PC-3 (cell line): ENCODE measurements at regions not wholly inside any gene's neighbourhood (a gene's known extent, or its start where the extent isn't known, plus 50 kb on each side); places are given as distances from the start of the nearest gene placed in this dataset.
"Not testable (repeated sequence)": the region's sequence is repeated elsewhere in the genome, so short reads cannot be mapped to it uniquely, and the experiment has no call there.

Experiments
- ATAC-seq: fragments of 200-7000 bp; cut with Tn5 transposase; 2 replicates; pipeline ENCODE4 v1.9.1; 2020; ENCODE audit warnings: mild to moderate bottlenecking, moderate library complexity
- BruUV-seq: library from RNA; stranded (reverse); fragments of 400-500 nt; replicated peaks from 2 replicates; lab custom pipeline; 2021; lab: Mats Ljungman, UMichigan
- CTCF ChIA-PET: fragments of 300-600 bp; sonication (Branson Sonifier 250); formaldehyde crosslinking; loops from one replicate; lab custom pipeline; 2022; ENCODE audit warnings: antibody characterized with exemption; lab: Charles Lee
- POLR2A ChIA-PET: fragments of 300-600 bp; sonication (Branson Sonifier 250); formaldehyde crosslinking; loops from one replicate; lab custom pipeline; 2022; ENCODE audit warnings: antibody characterized with exemption; ENCODE audit not compliant: unreplicated experiment; lab: Charles Lee
- DNase-seq: peaks from one replicate; pipeline ENCODE4 v3.0.0-alpha.2; 2015
- H2AFZ ChIP-seq: fragments of 300-600 bp; sonication (generic); 2 replicates; pipeline ENCODE4 v1.6.0; 2016; ENCODE audit warnings: antibody characterized with exemption, low read length
- H3F3A ChIP-seq: fragments of 300-600 bp; sonication (generic); one replicate; pipeline ENCODE4 v1.6.0; 2017; ENCODE audit warnings: antibody characterized with exemption, low read length, control low read depth, mild to moderate bottlenecking; ENCODE audit not compliant: unreplicated experiment
- H3K27ac ChIP-seq: fragments of 300-600 bp; sonication (generic); 2 replicates; pipeline ENCODE4 v1.5.1; 2016; ENCODE audit warnings: mild to moderate bottlenecking, low read length
- H3K27me3 ChIP-seq: fragments of 300-600 bp; sonication (generic); 2 replicates; pipeline ENCODE4 v1.6.1; 2016; ENCODE audit warnings: low read length, mixed read lengths
- H3K36me3 ChIP-seq: fragments of 300-600 bp; sonication (generic); 2 replicates; pipeline ENCODE4 v1.6.1; 2016; ENCODE audit warnings: low read depth, mixed run types, low read length, mixed read lengths
- H3K4me1 ChIP-seq: fragments of 300-600 bp; sonication (generic); 2 replicates; pipeline ENCODE4 v1.5.1; 2016; ENCODE audit warnings: low read length; ENCODE audit not compliant: insufficient read depth
- H3K4me2 ChIP-seq: fragments of 300-600 bp; sonication (generic); 2 replicates; pipeline ENCODE4 v1.6.0; 2016; ENCODE audit warnings: low read length
- H3K4me3 ChIP-seq: fragments of 300-600 bp; sonication (generic); 2 replicates; pipeline ENCODE4 v1.5.1; 2016; ENCODE audit warnings: mild to moderate bottlenecking, low read length, mixed read lengths
- H3K79me2 ChIP-seq: fragments of 300-600 bp; sonication (generic); 2 replicates; pipeline ENCODE4 v1.6.1; 2017; ENCODE audit warnings: low read length, mixed read lengths
- H3K9ac ChIP-seq: fragments of 300-600 bp; sonication (generic); 2 replicates; pipeline ENCODE4 v1.6.0; 2016; ENCODE audit warnings: mild to moderate bottlenecking, low read length
- H3K9me2 ChIP-seq: fragments of 300-600 bp; sonication (generic); replicated peaks from 2 replicates; pipeline ENCODE4 v1.6.1; 2016; ENCODE audit warnings: mixed run types, low read length, mixed read lengths
- H3K9me3 ChIP-seq: fragments of 300-600 bp; sonication (generic); 2 replicates; pipeline ENCODE4 v1.6.1; 2016; ENCODE audit warnings: low read length, mixed read lengths
- H4K20me1 ChIP-seq: fragments of 300-600 bp; sonication (generic); 2 replicates; pipeline ENCODE4 v1.6.1; 2016; ENCODE audit warnings: low read length, mixed read lengths
- EZH2 ChIP-seq: fragments of 300-600 bp; sonication (generic); IDR thresholded peaks from one replicate; pipeline ENCODE4 v1.6.1; 2017; ENCODE audit warnings: antibody characterized with exemption, mild to moderate bottlenecking, low read length; ENCODE audit not compliant: unreplicated experiment
- EZH2phosphoT487 ChIP-seq: fragments of 300-600 bp; sonication (generic); IDR thresholded peaks from 2 replicates; pipeline ENCODE4 v1.6.1; 2018; ENCODE audit warnings: mild to moderate bottlenecking, antibody characterized with exemption, low read length, borderline replicate concordance
- intact Hi-C: fragments of 100-400 bp; cut with micrococcal nuclease; formaldehyde crosslinking; loops from 2 replicates; pipeline ENCODE4 v1.9.0; 2023
- TF ChIP-seq, protein P1 (sequence below): fragments of 300-600 bp; sonication (generic); conservative IDR thresholded peaks from 2 replicates; pipeline ENCODE4 v1.5.1; 2017; ENCODE audit warnings: antibody characterized with exemption, low read depth, mild to moderate bottlenecking, low read length

- CTCF ChIA-PET, result no interaction called here
These were observed 504.6 kb upstream of the BRINP1 start for GRCh38 chr9:119873877-119874276.

GRCh38 chr9:119870251-119870650 lies 501.0 kb upstream of the BRINP1 start:
- H3K27me3 ChIP-seq, POLR2A ChIA-PET, H4K20me1 ChIP-seq, H3K36me3 ChIP-seq, H3K9ac ChIP-seq, CTCF ChIA-PET, H3K79me2 ChIP-seq, BruUV-seq, H3K27ac ChIP-seq, ATAC-seq, H3K4me1 ChIP-seq, H3K9me3 ChIP-seq, intact Hi-C loops, DNase-seq, H3K9me2 ChIP-seq, H3F3A ChIP-seq, H3K4me2 ChIP-seq, H2AFZ ChIP-seq, H3K4me3 ChIP-seq: not testable (repeated sequence)

More at GRCh38 chr9:119873877-119874276, 504.6 kb upstream of the BRINP1 start:
- Histone ChIP-seq H3K9me2 (no peaks in the 10 kb centered on the region), H3F3A (no peaks in the 10 kb centered on the region), H4K20me1 (no peaks in the 10 kb centered on the region), H3K4me3 (no peak overlapping the region), H3K27me3 (no peaks in the 10 kb centered on the region), H2AFZ (no peak overlapping the region), H3K9ac (no peak overlapping the region), H3K4me1 (no peaks in the 10 kb centered on the region), H3K36me3 (no peaks in the 10 kb centered on the region), H3K9me3 (no peaks in the 10 kb centered on the region), H3K27ac (no peak overlapping the region), H3K4me2 (no peak overlapping the region), H3K79me2 (no peaks in the 10 kb centered on the region)
- POLR2A ChIA-PET, result no interaction called here
- DNase-seq, result no peak
- BruUV-seq, result no TSS peak
- ATAC-seq, result no peak
- intact Hi-C loops, result no loop called here
- TF ChIP-seq, protein P1, sequence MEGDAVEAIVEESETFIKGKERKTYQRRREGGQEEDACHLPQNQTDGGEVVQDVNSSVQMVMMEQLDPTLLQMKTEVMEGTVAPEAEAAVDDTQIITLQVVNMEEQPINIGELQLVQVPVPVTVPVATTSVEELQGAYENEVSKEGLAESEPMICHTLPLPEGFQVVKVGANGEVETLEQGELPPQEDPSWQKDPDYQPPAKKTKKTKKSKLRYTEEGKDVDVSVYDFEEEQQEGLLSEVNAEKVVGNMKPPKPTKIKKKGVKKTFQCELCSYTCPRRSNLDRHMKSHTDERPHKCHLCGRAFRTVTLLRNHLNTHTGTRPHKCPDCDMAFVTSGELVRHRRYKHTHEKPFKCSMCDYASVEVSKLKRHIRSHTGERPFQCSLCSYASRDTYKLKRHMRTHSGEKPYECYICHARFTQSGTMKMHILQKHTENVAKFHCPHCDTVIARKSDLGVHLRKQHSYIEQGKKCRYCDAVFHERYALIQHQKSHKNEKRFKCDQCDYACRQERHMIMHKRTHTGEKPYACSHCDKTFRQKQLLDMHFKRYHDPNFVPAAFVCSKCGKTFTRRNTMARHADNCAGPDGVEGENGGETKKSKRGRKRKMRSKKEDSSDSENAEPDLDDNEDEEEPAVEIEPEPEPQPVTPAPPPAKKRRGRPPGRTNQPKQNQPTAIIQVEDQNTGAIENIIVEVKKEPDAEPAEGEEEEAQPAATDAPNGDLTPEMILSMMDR, result no peak

GRCh38 chr9:119868694-119869093 lies 499.5 kb upstream of the BRINP1 start:
- Histone ChIP-seq H3K4me2 (no peak overlapping the region), H2AFZ (no peak overlapping the region), H3K27me3 (no peaks in the 10 kb centered on the region), H3K27ac (no peak overlapping the region), H4K20me1 (no peaks in the 10 kb centered on the region), H3K79me2 (no peaks in the 10 kb centered on the region), H3K4me3 (no peak overlapping the region), H3K9me3 (no peaks in the 10 kb centered on the region), H3F3A (no peaks in the 10 kb centered on the region), H3K36me3 (no peaks in the 10 kb centered on the region), H3K9me2 (no peaks in the 10 kb centered on the region), H3K4me1 (no peaks in the 10 kb centered on the region), H3K9ac (no peak overlapping the region)
- ChIA-PET CTCF (no interaction called here), POLR2A (no interaction called here)
- TF ChIP-seq, protein P1, result no peak
- TF ChIP-seq EZH2phosphoT487, result no peak
- TF ChIP-seq EZH2, result no peak
- no peak for DNase-seq
- intact Hi-C loops, result no loop called here
- no peak for ATAC-seq
- no TSS peak for BruUV-seq
